MCF 10A (cell line): ENCODE measurements at regions not wholly inside any gene's neighbourhood (a gene's known extent, or its start where the extent isn't known, plus 50 kb on each side); places are given as distances from the start of the nearest gene placed in this dataset.

Experiments
- BruUV-seq: library from RNA; stranded (reverse); fragments of 400-500 nt; replicated peaks from 2 replicates; lab custom pipeline; 2021; lab: Mats Ljungman, UMichigan
- CTCF ChIA-PET: fragments of 300-600 bp; sonication (Branson Sonifier 250); formaldehyde crosslinking; extraction: SDS; loops from one replicate; lab custom pipeline; 2021; ENCODE audit warnings: antibody characterized with exemption, inconsistent platforms; lab: Yijun Ruan, JAX
- POLR2A ChIA-PET: fragments of 300-600, 350-650 bp; sonication (Branson Sonifier 250); formaldehyde crosslinking; extraction: SDS; loops from one replicate; lab custom pipeline; 2020; ENCODE audit warnings: antibody characterized with exemption, inconsistent platforms; lab: Yijun Ruan, JAX
- DNase-seq: peaks from one replicate; pipeline ENCODE4 v3.0.0-alpha.2; 2018; ENCODE audit not compliant: unreplicated experiment
- H3K27ac Mint-ChIP-seq: one replicate; pipeline ENCODE4 v1.8.0; 2022; ENCODE audit warnings: mild to moderate bottlenecking, low read depth, mixed read lengths; ENCODE audit not compliant: unreplicated experiment
- H3K27me3 Mint-ChIP-seq: one replicate; pipeline ENCODE4 v1.8.0; 2022; ENCODE audit warnings: mixed read lengths; ENCODE audit not compliant: insufficient read depth, unreplicated experiment
- H3K36me3 Mint-ChIP-seq: one replicate; pipeline ENCODE4 v1.8.0; 2022; ENCODE audit warnings: mild to moderate bottlenecking, moderate library complexity, mixed read lengths; ENCODE audit not compliant: insufficient read depth, unreplicated experiment
- H3K4me1 Mint-ChIP-seq: one replicate; pipeline ENCODE4 v1.8.0; 2022; ENCODE audit warnings: mixed read lengths; ENCODE audit not compliant: insufficient read depth, unreplicated experiment
- H3K4me3 Mint-ChIP-seq: one replicate; pipeline ENCODE4 v1.8.0; 2022; ENCODE audit warnings: mild to moderate bottlenecking, moderate library complexity, mixed read lengths; ENCODE audit not compliant: unreplicated experiment
- H3K9me3 Mint-ChIP-seq: one replicate; pipeline ENCODE4 v1.8.0; 2022; ENCODE audit warnings: mixed read lengths; ENCODE audit not compliant: unreplicated experiment
- CTCF ChIP-seq: fragments of 200-600 bp; IDR thresholded peaks from one replicate; pipeline ENCODE4 v1.8.0; 2022; ENCODE audit warnings: antibody characterized with exemption, mild to moderate bottlenecking; ENCODE audit not compliant: unreplicated experiment
- intact Hi-C: fragments of 100-400 bp; cut with micrococcal nuclease; formaldehyde crosslinking; loops from 2 replicates; pipeline ENCODE4 v1.14.1; 2022

GRCh38 chr11:112861356-112861755 is 99.9 kb upstream of the NCAM1 start:
- H3K4me1 Mint-ChIP-seq: no peaks in the 10 kb centered on the region
- ChIA-PET CTCF (no interaction called here), POLR2A (no interaction called here)
- peaks cover 5% of the 10 kb centered on the region for H3K36me3 Mint-ChIP-seq
- no peak for TF ChIP-seq CTCF
- peaks cover 66% of the 10 kb centered on the region for H3K27me3 Mint-ChIP-seq
- intact Hi-C loops: no loop called here
- H3K4me3 Mint-ChIP-seq: no peak overlapping the region
- no peak for DNase-seq
- peaks cover 11% of the 10 kb centered on the region for H3K9me3 Mint-ChIP-seq
- no TSS peak for BruUV-seq
- H3K27ac Mint-ChIP-seq: no peak overlapping the region

GRCh38 chr11:112863305-112863704 is 97.9 kb upstream of the NCAM1 start:
- TF ChIP-seq CTCF: no peak
- no peaks in the 10 kb centered on the region for H3K4me1 Mint-ChIP-seq
- BruUV-seq: no TSS peak
- ChIA-PET CTCF (no interaction called here), POLR2A (no interaction called here)
- H3K4me3 Mint-ChIP-seq: no peak overlapping the region
- H3K27me3 Mint-ChIP-seq: peaks cover 57% of the 10 kb centered on the region
- H3K9me3 Mint-ChIP-seq: peaks cover 11% of the 10 kb centered on the region
- no peak for DNase-seq
- no peak overlapping the region for H3K27ac Mint-ChIP-seq
- intact Hi-C loops: no loop called here
- peaks cover 5% of the 10 kb centered on the region for H3K36me3 Mint-ChIP-seq

GRCh38 chr11:112864672-112865071 is 96.5 kb upstream of the NCAM1 start:
- no peak for DNase-seq
- no TSS peak for BruUV-seq
- CTCF ChIA-PET: interaction anchor here (1.3 kb wide), 1 partner anchor 250 kb away, joined by 3 read pairs; no protein-coding TSS in a partner anchor

GRCh38 chr11:112871909-112872500 is 89.2 kb upstream of the NCAM1 start:
- Mint-ChIP-seq H3K36me3 (no peaks in the 10 kb centered on the region), H3K27ac (no peak overlapping the region), H3K4me3 (no peak overlapping the region), H3K9me3 (no peaks in the 10 kb centered on the region), H3K27me3 (peaks cover 45% of the 10 kb centered on the region), H3K4me1 (no peaks in the 10 kb centered on the region)
- DNase-seq: no peak
- intact Hi-C loops: no loop called here
- POLR2A ChIA-PET: interaction anchor here (0.7 kb wide), 1 partner anchor 10 kb away, joined by 3 read pairs; no protein-coding TSS in a partner anchor
- CTCF ChIA-PET: no interaction called here
- BruUV-seq: no TSS peak
- TF ChIP-seq CTCF: no peak

More at GRCh38 chr11:112864672-112865071, 96.5 kb upstream of the NCAM1 start:
- no peaks in the 10 kb centered on the region for H3K4me1 Mint-ChIP-seq
- no peak overlapping the region for H3K4me3 Mint-ChIP-seq
- H3K27me3 Mint-ChIP-seq: peaks cover 43% of the 10 kb centered on the region
- H3K27ac Mint-ChIP-seq: no peak overlapping the region
- H3K9me3 Mint-ChIP-seq: peaks cover 11% of the 10 kb centered on the region
- POLR2A ChIA-PET: no interaction called here
- intact Hi-C loops: no loop called here
- TF ChIP-seq CTCF: no peak
- peaks cover 5% of the 10 kb centered on the region for H3K36me3 Mint-ChIP-seq
